NOMO-1 (cell line): ENCODE measurements at regions not wholly inside any gene's neighbourhood (a gene's known extent, or its start where the extent isn't known, plus 50 kb on each side); places are given as distances from the start of the nearest gene placed in this dataset.
"Not testable (repeated sequence)": the region's sequence is repeated elsewhere in the genome, so short reads cannot be mapped to it uniquely, and the experiment has no call there.

Experiments used
- DNase-seq, 2 experiments: peaks; one replicate each; lab custom pipeline; 2025; ENCODE audit not compliant: unreplicated experiment in 2 of 2; lab: John Stamatoyannopoulos, UW

GRCh38 chr3:20572473-20572872 is 386.5 kb upstream of the SGO1 start:
- no peak for DNase-seq

GRCh38 chr3:20569310-20569709 is 383.3 kb upstream of the SGO1 start:
- DNase-seq, result no peak

- no peak for DNase-seq
Measured at GRCh38 chr3:20564966-20565365, 379.0 kb upstream of the SGO1 start.

GRCh38 chr3:20563985-20564384 is 378.0 kb upstream of the SGO1 start:
- no peak for DNase-seq

- no peak for DNase-seq
Measured at GRCh38 chr3:20563251-20563650, 377.2 kb upstream of the SGO1 start.

GRCh38 chr3:20561166-20561565 is 375.2 kb upstream of the SGO1 start:
- no peak for DNase-seq

- not testable (repeated sequence) for DNase-seq
Measured at GRCh38 chr3:20560446-20560845, 374.4 kb upstream of the SGO1 start.

- no peak for DNase-seq
Measured at GRCh38 chr3:20558161-20558560, 372.2 kb upstream of the SGO1 start.

GRCh38 chr3:20556661-20557060 is 370.7 kb upstream of the SGO1 start:
- DNase-seq, result no peak

GRCh38 chr3:20552605-20553275 is 366.7 kb upstream of the SGO1 start:
- no peak for DNase-seq

GRCh38 chr3:20547361-20548269 is 361.6 kb upstream of the SGO1 start:
- not testable (repeated sequence) for DNase-seq

GRCh38 chr3:20546636-20547035 is 360.6 kb upstream of the SGO1 start:
- no peak for DNase-seq

GRCh38 chr3:20543535-20544226 is 357.7 kb upstream of the SGO1 start:
- DNase-seq, result no peak

GRCh38 chr3:20540066-20540465 is 354.1 kb upstream of the SGO1 start:
- DNase-seq, result no peak

GRCh38 chr3:20539666-20540065 is 353.7 kb upstream of the SGO1 start:
- DNase-seq, result no peak

GRCh38 chr3:20537234-20537633 is 351.2 kb upstream of the SGO1 start:
- no peak for DNase-seq

- no peak for DNase-seq
Measured at GRCh38 chr3:20529911-20530310, 343.9 kb upstream of the SGO1 start.

GRCh38 chr3:20528180-20528770 is 342.3 kb upstream of the SGO1 start:
- no peak for DNase-seq

- DNase-seq, result no peak
Measured at GRCh38 chr3:20527368-20527767, 341.4 kb upstream of the SGO1 start.

- no peak for DNase-seq
Measured at GRCh38 chr3:20524328-20524727, 338.3 kb upstream of the SGO1 start.

- no peak for DNase-seq
Measured at GRCh38 chr3:20523293-20523692, 337.3 kb upstream of the SGO1 start.
